CD8-positive, alpha-beta memory T cell (primary cell): ENCODE measurements at regions not wholly inside any gene's neighbourhood (a gene's known extent, or its start where the extent isn't known, plus 50 kb on each side); places are given as distances from the start of the nearest gene placed in this dataset.
"Not testable (repeated sequence)": the region's sequence is repeated elsewhere in the genome, so short reads cannot be mapped to it uniquely, and the experiment has no call there.

ENCODE experiments used
- CTCF ChIA-PET: fragments of 350-600 bp; sonication (Branson Sonifier 250); formaldehyde crosslinking; loops from one replicate; lab custom pipeline; 2021; ENCODE audit warnings: antibody characterized with exemption; lab: Charles Lee
- POLR2A ChIA-PET: fragments of 350-600 bp; sonication (Branson Sonifier 250); formaldehyde crosslinking; loops from one replicate; lab custom pipeline; 2021; ENCODE audit warnings: antibody characterized with exemption; lab: Charles Lee
- DNase-seq, 5 donors: peaks; one replicate each; pipeline versions ENCODE4 v3.0.0 to v3.0.0-alpha.2; 2020 to 2022; ENCODE audit warnings: mixed read lengths in 1 of 5
- H3K27ac ChIP-seq: one replicate; pipeline ENCODE4 v1.7.0; 2013; ENCODE audit warnings: low read depth, mild to moderate bottlenecking, low read length, moderate library complexity
- H3K27me3 ChIP-seq: 2 replicates; pipeline ENCODE4 v1.7.0; 2013; ENCODE audit warnings: low read length, mild to moderate bottlenecking; ENCODE audit not compliant: insufficient read depth, poor library complexity, severe bottlenecking
- H3K36me3 ChIP-seq: 2 replicates; pipeline ENCODE4 v1.7.0; 2013; ENCODE audit warnings: mild to moderate bottlenecking, low read length, moderate library complexity; ENCODE audit not compliant: insufficient read depth
- H3K4me1 ChIP-seq: 2 replicates; pipeline ENCODE4 v1.7.0; 2013; ENCODE audit warnings: mild to moderate bottlenecking, low read length, moderate library complexity; ENCODE audit not compliant: insufficient read depth
- H3K4me3 ChIP-seq: 2 replicates; pipeline ENCODE4 v1.7.0; 2013; ENCODE audit warnings: mild to moderate bottlenecking, low read length
- H3K9me3 ChIP-seq: 2 replicates; pipeline ENCODE4 v1.7.0; 2013; ENCODE audit warnings: mild to moderate bottlenecking, low read length
- H3K27ac Mint-ChIP-seq, 8 donors: one replicate each; pipeline ENCODE4 v1.8.0; 2020 to 2021; ENCODE audit warnings: mixed read lengths in 8 of 8, mild to moderate bottlenecking in 6 of 8, inconsistent platforms in 3 of 8, moderate library complexity in 3 of 8
- H3K27me3 Mint-ChIP-seq, 2 donors: one replicate each; pipeline ENCODE4 v1.8.0; 2020 to 2021; ENCODE audit warnings: mixed read lengths in 2 of 2, mild to moderate bottlenecking in 1 of 2, moderate library complexity in 1 of 2
- H3K36me3 Mint-ChIP-seq, 3 donors: one replicate each; pipeline ENCODE4 v1.8.0; 2020 to 2021; ENCODE audit warnings: mixed read lengths in 3 of 3, inconsistent platforms in 1 of 3, mild to moderate bottlenecking in 1 of 3
- H3K4me1 Mint-ChIP-seq, 3 donors: one replicate each; pipeline ENCODE4 v1.8.0; 2020 to 2021; ENCODE audit warnings: mixed read lengths in 3 of 3, inconsistent platforms in 1 of 3, mild to moderate bottlenecking in 1 of 3
- H3K4me3 Mint-ChIP-seq, 7 donors: one replicate each; pipeline ENCODE4 v1.8.0; 2020 to 2021; ENCODE audit warnings: mixed read lengths in 7 of 7, mild to moderate bottlenecking in 6 of 7, moderate library complexity in 4 of 7, inconsistent platforms in 2 of 7
- H3K9me3 Mint-ChIP-seq, 5 donors: one replicate each; pipeline ENCODE4 v1.8.0; 2020 to 2022; ENCODE audit warnings: mixed read lengths in 5 of 5, mild to moderate bottlenecking in 3 of 5, moderate library complexity in 2 of 5, inconsistent platforms in 1 of 5

DNA sequence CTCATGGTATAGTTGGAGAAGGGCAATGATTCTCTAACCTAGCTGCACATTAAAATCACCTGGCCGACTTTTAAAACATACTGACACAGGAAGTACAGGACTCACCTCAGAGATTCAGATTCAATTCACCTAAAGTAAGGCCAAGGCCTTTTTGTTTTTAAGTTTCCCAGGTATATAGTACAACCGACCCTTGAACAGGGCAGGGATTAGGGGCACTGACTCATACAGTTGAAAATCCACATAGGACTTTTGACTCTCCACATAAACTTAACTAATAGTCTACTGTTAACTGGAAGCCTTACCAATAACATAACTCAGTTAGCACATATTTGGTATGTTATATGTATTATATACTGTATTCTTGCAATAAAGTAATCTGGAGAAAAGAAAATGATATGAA lies 129.5 kb upstream of the ABI3BP start:
- no peaks in the 10 kb centered on the region for H3K9me3 ChIP-seq
- H3K36me3 ChIP-seq: no peaks in the 10 kb centered on the region
- Mint-ChIP-seq H3K9me3 (no peaks in the 10 kb centered on the region), H3K36me3 (no peaks in the 10 kb centered on the region), H3K4me3 (no peak overlapping the region), H3K27me3 (peaks cover 7 to 44% of the 10 kb centered on the region in 2 donors), H3K27ac (no peak overlapping the region), H3K4me1 (no peaks in the 10 kb centered on the region)
- no peaks in the 10 kb centered on the region for H3K4me1 ChIP-seq
- no peak overlapping the region for H3K4me3 ChIP-seq
- no peak overlapping the region for H3K27ac ChIP-seq
- ChIA-PET POLR2A (no interaction called here), CTCF (no interaction called here)
- no peaks in the 10 kb centered on the region for H3K27me3 ChIP-seq
- no peak for DNase-seq

DNA sequence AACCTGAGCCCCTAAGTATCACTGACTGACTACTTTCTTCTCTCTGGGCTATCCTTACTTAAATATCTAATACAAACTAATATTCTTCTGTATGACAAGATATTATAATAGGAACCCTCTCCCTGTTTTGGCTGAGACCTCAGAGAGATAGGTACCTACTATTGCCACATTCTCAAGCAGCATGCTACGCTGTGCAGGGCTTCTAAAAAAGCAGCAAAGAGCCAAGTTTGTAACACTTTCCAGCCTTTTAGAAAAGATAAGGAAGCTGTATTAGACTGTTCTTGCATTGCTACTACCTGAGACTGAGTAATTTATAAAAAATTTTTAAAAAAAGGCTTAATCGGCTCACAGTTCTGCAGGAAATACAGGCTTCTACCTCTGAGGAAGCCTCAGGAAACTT lies 126.8 kb upstream of the ABI3BP start:
- Mint-ChIP-seq H3K4me1 (peaks cover 0 to 3% (median 0%) of the 10 kb centered on the region in 3 donors), H3K9me3 (peaks cover 0 to 1% (median 0%) of the 10 kb centered on the region in 5 donors), H3K27ac (no peak overlapping the region), H3K4me3 (no peak overlapping the region), H3K36me3 (no peaks in the 10 kb centered on the region), H3K27me3 (peaks cover 3 to 27% of the 10 kb centered on the region in 2 donors)
- ChIA-PET CTCF (no interaction called here), POLR2A (no interaction called here)
- no peak for DNase-seq
- H3K4me1 ChIP-seq: no peaks in the 10 kb centered on the region
- H3K4me3 ChIP-seq: no peak overlapping the region
- H3K36me3 ChIP-seq: no peaks in the 10 kb centered on the region
- H3K27me3 ChIP-seq: no peaks in the 10 kb centered on the region
- no peak overlapping the region for H3K27ac ChIP-seq
- no peaks in the 10 kb centered on the region for H3K9me3 ChIP-seq

DNA sequence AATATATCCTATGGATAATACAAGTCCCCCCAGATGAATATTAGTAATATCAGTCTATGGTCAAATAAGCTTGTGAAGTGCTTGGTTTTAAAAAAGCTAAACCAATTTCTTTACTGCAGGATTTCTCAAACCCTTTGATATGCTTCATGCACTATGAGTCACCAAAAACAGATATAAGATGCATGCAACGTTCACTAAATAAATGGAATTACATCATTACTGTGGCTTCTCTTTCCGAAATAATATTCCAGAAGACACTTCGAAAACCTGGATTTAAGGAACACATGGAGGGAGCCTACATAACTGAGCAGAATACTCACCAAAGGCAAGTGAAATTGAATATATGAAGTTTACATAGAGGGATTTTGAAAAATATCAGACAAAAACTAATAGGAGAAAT lies 126.3 kb upstream of the ABI3BP start:
- Histone ChIP-seq H3K4me3 (no peak overlapping the region), H3K9me3 (no peaks in the 10 kb centered on the region), H3K27me3 (no peaks in the 10 kb centered on the region), H3K4me1 (no peaks in the 10 kb centered on the region), H3K36me3 (no peaks in the 10 kb centered on the region), H3K27ac (no peak overlapping the region)
- no peak overlapping the region for H3K27ac Mint-ChIP-seq
- peaks cover 0 to 3% (median 0%) of the 10 kb centered on the region in 3 donors for H3K4me1 Mint-ChIP-seq
- H3K4me3 Mint-ChIP-seq: no peak overlapping the region
- ChIA-PET CTCF (no interaction called here), POLR2A (no interaction called here)
- no peaks in the 10 kb centered on the region for H3K36me3 Mint-ChIP-seq
- H3K27me3 Mint-ChIP-seq: peaks cover 2 to 22% of the 10 kb centered on the region in 2 donors
- no peak for DNase-seq
- H3K9me3 Mint-ChIP-seq: peaks cover 0 to 1% (median 0%) of the 10 kb centered on the region in 5 donors

DNA sequence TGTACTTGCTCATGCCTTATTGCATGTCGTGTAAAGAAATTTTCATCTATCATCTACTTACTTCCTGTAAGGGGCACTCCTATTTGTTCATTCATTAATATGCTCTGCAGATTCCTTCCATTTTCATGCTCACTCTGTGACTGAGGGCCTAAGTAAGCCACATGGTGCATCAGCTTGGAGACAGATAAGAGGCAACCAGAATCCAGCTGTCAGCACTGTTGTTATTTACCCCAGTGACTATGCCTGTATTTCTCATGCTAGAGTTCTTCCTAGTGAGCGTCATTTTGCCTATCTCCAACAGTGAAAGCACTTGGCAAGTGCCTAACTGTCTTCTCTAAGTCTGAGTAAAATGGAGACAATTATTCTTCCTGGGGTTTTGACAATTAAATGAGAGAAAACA lies 124.8 kb upstream of the ABI3BP start:
- ChIA-PET CTCF (no interaction called here), POLR2A (no interaction called here)
- H3K27me3 ChIP-seq: no peaks in the 10 kb centered on the region
- DNase-seq: no peak
- no peak overlapping the region for H3K4me3 ChIP-seq
- H3K9me3 ChIP-seq: no peaks in the 10 kb centered on the region
- peaks cover 0 to 2% (median 0%) of the 10 kb centered on the region in 5 donors for H3K9me3 Mint-ChIP-seq
- peaks cover 2 to 14% of the 10 kb centered on the region in 2 donors for H3K27me3 Mint-ChIP-seq
- no peaks in the 10 kb centered on the region for H3K4me1 ChIP-seq
- no peak overlapping the region for H3K27ac ChIP-seq
- H3K4me3 Mint-ChIP-seq: no peak overlapping the region
- H3K36me3 ChIP-seq: no peaks in the 10 kb centered on the region
- peaks cover 0 to 3% (median 0%) of the 10 kb centered on the region in 3 donors for H3K4me1 Mint-ChIP-seq
- no peak overlapping the region for H3K27ac Mint-ChIP-seq
- H3K36me3 Mint-ChIP-seq: no peaks in the 10 kb centered on the region

DNA sequence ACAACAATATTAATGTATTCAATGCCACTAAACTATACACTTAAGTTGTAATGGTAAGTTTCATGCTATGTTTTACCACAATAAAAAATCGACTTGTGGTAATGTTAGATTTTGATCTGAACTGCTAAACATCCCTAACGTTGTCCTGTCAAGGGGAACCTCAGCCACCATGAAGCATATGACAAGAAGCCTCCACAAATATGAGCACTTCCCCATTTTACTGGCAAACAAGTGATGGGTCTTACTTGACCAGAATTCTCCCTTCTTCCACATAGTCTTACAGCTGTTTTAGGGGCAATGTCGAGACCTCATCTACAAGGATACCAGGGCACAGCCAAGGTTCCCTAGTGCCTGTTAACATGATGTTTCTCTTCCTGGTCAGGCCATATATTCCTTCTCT lies 124.2 kb upstream of the ABI3BP start:
- Mint-ChIP-seq H3K4me3 (no peak overlapping the region), H3K4me1 (peaks cover 0 to 3% (median 0%) of the 10 kb centered on the region in 3 donors), H3K27me3 (peaks cover 2 to 12% of the 10 kb centered on the region in 2 donors), H3K9me3 (peaks cover 0 to 2% (median 0%) of the 10 kb centered on the region in 5 donors), H3K36me3 (no peaks in the 10 kb centered on the region), H3K27ac (no peak overlapping the region)
- ChIA-PET POLR2A (no interaction called here), CTCF (no interaction called here)
- Histone ChIP-seq H3K9me3 (no peaks in the 10 kb centered on the region), H3K4me1 (no peaks in the 10 kb centered on the region), H3K27me3 (no peaks in the 10 kb centered on the region), H3K27ac (no peak overlapping the region), H3K4me3 (no peak overlapping the region), H3K36me3 (no peaks in the 10 kb centered on the region)
- DNase-seq: no peak

DNA sequence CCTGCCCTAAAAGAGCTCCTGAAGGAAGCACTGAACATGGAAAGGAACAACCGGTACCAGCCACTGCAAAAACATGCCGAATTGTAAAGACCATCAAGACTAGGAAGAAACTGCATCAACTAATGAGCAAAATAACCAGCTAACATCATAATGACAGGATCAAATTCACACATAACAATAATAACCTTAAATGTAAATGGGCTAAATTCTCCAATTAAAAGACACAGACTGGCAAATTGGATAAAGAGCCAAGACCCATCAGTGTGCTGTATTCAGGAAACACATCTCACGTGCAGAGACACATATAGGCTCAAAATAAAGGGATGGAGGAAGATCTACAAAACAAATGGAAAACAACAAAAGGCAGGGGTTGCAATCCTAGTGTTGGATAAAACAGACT lies 117.1 kb upstream of the ABI3BP start:
- H3K4me1 Mint-ChIP-seq, POLR2A ChIA-PET, H3K4me3 Mint-ChIP-seq, H3K9me3 ChIP-seq, H3K4me3 ChIP-seq, H3K27ac Mint-ChIP-seq, H3K36me3 Mint-ChIP-seq, H3K27ac ChIP-seq, H3K27me3 Mint-ChIP-seq, H3K4me1 ChIP-seq, CTCF ChIA-PET, DNase-seq, H3K27me3 ChIP-seq, H3K36me3 ChIP-seq: not testable (repeated sequence)
- peaks cover 10 to 15% (median 12%) of the 10 kb centered on the region in 5 donors for H3K9me3 Mint-ChIP-seq

DNA sequence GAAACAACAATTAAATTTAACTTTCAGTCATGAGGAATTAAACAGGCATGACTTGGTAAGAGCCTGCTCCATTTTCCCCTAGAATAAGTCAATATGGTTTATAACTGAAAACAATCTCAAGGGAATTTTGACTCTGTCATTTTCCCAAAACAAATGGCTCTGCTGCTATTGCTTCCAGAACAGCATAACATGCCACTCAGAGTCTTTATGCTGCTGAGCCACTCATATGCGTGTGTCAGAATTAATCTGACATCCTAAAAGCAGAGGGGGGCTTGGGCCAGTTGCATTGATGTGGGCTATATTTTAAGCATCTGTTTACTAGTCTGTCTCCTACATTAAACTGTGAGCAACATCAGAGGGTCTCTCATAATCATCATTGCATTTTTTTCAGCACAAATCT lies 111.1 kb upstream of the ABI3BP start:
- ChIA-PET CTCF (no interaction called here), POLR2A (no interaction called here)
- no peaks in the 10 kb centered on the region for H3K36me3 Mint-ChIP-seq

DNA sequence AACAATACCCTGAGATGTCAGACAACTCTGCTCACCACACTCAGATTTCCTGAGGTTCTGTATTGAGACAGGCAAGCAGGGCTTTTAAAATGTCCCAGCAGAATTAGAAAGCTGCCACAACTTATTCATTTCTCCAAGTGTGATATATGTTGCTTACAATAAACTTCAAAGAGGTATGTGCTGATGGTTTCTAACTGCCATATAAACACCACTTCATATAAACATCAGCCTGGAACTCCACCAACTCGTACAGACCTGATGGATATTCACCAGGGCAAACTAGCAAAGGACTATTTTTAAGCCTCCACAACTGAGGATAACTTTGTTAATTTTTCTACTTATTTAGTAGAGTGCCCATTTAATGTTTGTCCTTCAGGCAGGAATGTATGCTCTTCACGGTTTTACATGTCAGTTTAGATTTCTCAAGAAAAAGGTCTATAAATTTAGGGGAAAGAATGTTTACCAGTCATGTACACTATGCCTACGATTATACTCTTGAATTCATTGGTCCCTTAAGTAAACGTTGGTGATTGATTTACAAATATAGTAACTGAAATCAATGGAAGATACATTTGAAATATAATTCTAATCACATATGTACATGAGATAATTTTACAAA lies 109.6 kb upstream of the ABI3BP start:
- ChIA-PET CTCF (no interaction called here), POLR2A (no interaction called here)
- Histone ChIP-seq H3K4me1 (no peaks in the 10 kb centered on the region), H3K27ac (no peak overlapping the region), H3K4me3 (no peak overlapping the region), H3K36me3 (no peaks in the 10 kb centered on the region), H3K9me3 (no peaks in the 10 kb centered on the region), H3K27me3 (no peaks in the 10 kb centered on the region)
- Mint-ChIP-seq H3K27me3 (peaks cover 9 to 37% of the 10 kb centered on the region in 2 donors), H3K27ac (no peak overlapping the region), H3K4me3 (no peak overlapping the region), H3K36me3 (no peaks in the 10 kb centered on the region), H3K4me1 (no peaks in the 10 kb centered on the region), H3K9me3 (peaks cover 0 to 4% (median 0%) of the 10 kb centered on the region in 5 donors)
- DNase-seq: no peak

More for the DNA sequence above, 111.1 kb upstream of the ABI3BP start:
- no peaks in the 10 kb centered on the region for H3K4me1 Mint-ChIP-seq
- no peak overlapping the region for H3K27ac ChIP-seq
- peaks cover under 1 to 5% (median 3%) of the 10 kb centered on the region in 5 donors for H3K9me3 Mint-ChIP-seq
- no peak overlapping the region for H3K4me3 Mint-ChIP-seq
- no peaks in the 10 kb centered on the region for H3K36me3 ChIP-seq
- H3K27me3 ChIP-seq: no peaks in the 10 kb centered on the region
- peaks cover 2 to 31% of the 10 kb centered on the region in 2 donors for H3K27me3 Mint-ChIP-seq
- H3K9me3 ChIP-seq: no peaks in the 10 kb centered on the region
- DNase-seq: no peak
- no peak overlapping the region for H3K4me3 ChIP-seq
- H3K27ac Mint-ChIP-seq: no peak overlapping the region
- no peaks in the 10 kb centered on the region for H3K4me1 ChIP-seq
